GM18861 (cell line): ENCODE measurements at regions not wholly inside any gene's neighbourhood (a gene's known extent, or its start where the extent isn't known, plus 50 kb on each side); places are given as distances from the start of the nearest gene placed in this dataset.
A peak's percentile ranks its signal among the peaks of the same experiment; 100 is the strongest.

Source experiments
- ATAC-seq: cut with Tn5 transposase; IDR thresholded peaks from one replicate; pipeline ENCODE4 v1.9.1; 2021; ENCODE audit not compliant: unreplicated experiment

DNA sequence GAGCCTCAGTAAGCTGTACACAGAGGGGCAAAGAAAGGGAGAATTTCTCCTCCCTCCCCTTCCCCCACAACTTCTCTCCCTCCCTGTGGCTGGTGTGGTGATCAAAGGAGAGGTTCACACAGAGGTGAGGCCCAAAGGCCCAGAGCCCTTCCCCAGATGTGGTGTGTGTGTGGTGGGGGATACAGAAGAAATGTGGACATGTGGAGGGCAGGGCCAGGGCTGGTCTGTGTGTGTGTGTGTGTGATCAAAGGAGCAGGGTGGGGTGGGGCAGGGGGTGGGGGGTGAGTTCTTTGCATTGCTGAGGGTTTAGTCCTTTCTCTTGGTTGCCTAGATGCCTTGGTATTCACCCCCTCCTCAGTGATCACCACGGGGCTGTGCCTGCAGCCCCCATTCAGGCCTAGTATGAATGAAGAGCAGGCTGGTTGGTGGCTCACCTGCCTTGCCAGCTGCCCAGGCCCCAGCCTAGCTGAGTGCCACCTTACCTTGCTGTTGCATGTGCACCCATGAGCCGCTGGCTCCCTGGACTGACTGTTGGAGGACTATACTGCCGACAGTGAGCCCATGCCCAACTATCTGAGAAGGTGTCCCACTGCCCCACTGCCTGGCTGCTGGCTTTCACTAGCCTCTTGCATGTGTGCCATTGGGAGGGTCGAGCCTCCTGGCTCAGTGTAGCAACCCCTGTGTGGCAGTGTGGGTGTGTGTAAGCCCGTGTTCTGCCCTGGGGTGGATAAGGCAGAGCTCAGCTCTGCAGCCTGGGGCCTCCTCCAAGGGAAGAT lies 101.9 kb downstream of the EFNB1 start:
- ATAC-seq: no peak

DNA sequence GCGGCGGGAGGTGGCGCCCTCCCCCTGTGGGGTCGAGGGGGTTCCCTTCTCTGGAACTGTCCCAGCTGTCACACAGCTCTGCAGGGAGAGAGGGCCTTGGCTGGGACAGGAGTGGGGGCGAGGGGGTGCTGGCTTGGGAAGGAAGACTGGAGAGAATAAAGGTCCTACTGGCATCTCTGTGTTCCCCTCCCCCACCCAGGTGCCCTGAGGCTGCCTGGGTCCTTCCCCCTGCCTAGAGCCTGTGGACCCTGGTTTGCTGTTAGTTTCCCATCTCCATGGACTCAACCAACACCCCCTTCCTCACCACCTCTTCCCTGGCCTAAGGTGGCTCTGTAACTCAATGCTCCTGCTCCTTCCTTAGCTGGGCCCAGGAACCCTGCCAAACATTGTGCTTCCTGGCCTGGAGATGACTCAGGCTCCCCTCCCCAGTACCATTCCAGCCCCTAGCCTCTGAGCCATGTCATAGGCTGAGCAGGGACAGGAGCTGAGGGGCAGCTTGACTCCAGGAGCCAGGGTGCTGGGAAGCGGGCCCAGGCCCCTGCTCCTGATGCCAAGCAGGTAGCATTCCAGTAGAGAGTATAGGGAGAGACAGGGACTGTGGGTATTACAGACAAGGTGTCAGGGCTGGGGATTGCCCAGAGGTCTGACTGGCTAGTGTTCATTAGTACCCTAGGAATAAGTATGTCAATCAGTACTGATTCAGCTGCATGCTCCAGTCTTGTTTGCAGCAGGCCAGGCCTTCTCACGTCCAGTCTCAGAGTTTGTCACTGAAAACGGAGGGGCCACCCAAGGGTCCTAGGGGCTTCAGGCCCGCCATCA lies 100.7 kb downstream of the EFNB1 start:
- ATAC-seq: no peak

DNA sequence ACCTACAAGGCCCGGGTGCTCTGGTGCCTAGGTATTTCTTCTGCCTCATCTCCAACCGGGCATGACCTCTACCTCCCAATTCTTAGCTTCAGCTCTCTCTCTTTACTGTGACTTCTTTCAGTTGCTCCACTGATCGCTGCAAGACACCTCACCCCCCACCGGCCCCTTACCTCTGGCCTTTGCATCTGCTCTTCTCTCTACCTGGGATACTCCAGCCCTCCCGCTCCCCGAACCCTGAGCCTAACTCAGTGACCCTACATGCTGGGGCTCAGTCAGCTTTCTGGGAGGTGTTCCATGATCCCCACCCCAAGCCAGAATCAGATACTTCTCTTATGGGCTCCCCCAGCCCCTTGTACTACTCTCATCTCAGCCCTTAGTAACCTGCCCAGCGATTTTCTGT lies 99.6 kb downstream of the EFNB1 start:
- ATAC-seq: no peak

DNA sequence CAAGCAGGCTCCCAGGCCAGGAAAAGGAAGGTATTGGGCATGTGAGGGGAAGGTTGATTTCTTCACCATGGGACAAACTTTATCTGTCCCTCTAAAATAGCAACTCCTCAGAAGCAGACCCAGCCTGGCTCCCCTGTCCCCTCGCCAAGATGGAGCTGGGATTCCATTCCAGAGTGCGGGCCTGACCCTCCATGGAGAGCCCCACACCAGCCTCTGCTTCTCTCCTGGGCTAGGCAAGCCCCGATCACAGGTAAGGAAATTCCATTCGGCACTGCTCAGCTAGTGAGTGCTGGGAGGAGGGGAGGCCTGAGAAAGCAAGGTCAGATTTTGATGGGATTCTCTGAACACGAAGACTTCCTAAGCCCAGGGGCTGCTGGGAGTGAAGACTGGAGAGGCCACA lies 98.4 kb downstream of the EFNB1 start:
- ATAC-seq: no peak

DNA sequence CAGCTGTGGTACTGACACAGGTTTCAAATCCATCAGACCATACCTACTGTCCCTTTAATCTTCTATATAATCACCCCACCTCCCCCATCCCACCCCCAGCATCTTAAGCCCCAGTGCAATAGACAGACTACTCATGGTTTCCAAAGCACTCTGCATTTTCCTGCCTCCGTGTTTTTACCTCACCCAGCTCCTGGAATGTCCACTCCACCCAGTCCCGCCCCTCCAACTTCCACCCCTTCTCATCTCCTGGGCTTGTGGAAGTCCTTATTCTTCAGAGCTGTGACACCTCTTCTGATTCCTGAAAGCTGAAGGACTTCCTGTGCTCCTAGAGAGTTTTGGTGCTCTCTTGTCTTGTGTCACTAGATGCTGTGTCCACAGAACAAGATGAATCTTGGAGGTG lies 94.3 kb downstream of the EFNB1 start:
- ATAC-seq: no peak

DNA sequence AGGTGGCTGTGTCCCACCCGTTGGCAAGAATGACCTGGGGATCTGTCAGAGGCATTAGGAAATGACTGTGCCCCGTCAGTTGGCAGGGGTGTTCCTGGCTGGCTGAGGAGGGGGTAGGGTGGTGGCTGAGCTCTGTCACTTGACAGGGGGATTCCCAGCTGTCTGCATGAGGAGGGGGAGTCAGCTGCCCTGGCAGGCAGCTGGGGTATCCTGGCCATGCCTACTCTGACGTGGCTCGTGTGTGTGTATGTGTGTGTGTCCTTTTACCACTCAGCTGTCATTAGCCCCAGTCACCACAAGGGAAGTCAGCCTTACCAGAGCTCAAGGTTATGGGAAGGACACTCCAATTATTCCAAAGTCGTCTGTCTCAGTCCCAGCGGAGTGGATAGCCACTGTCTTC lies 93.2 kb downstream of the EFNB1 start:
- ATAC-seq: no peak

DNA sequence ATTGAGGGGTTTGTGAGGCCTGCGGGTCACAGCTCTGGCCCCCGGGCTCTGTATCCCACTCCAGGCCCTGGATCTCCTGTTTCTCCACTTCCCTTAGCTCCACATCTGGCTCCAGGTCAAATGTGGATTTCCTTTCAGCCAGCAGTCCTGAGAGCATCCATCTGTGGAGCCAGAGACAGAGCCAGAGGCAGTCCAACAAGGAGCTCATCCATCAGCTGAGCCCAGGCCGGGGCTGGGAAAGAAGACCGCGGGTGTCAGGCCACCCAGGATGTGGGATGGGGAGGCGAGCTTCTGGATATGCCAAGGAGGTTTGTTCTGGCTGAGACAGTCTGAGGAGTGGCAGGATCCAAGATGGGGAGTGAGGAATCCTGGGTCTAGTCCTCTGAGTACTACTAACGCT lies 91.7 kb downstream of the EFNB1 start:
- no peak for ATAC-seq

DNA sequence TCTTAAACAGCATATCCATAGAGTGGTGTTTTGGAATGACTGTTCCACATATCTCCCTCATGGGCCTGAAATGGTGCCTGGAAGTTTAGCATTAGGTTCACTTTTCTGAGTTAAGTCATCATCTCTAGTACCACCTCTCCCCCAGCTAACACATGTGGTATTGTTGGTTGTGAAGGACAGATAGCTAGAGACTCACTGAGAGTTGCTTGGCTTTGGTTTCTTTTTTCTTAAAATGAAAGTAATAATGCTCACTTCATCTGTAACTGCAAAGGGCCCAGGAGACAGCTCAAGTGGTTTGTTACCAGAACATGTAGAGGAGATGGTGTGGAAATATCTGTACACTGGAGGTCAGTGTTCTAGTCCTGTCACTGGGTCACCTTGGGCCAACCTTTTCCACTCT lies 90.9 kb downstream of the EFNB1 start:
- no peak for ATAC-seq

DNA sequence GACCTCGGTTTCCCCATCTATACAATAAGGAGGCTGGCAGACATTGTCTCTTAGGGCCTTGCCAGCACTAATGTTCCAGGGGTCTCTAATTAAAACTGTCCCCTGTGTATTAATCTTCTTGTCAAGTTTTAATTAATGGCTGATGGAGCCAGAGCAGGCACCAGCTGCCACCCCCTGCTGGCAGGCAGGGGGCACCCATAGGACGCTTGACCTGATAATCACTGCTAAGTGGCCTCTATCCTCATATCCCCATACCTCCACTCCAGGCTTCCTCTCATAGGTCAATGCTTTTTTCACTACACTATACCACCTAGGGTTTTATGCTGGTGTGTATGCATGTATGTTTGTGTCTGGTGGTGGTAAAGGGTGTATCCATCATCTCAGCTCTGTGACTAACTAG lies 89.4 kb downstream of the EFNB1 start:
- no peak for ATAC-seq

DNA sequence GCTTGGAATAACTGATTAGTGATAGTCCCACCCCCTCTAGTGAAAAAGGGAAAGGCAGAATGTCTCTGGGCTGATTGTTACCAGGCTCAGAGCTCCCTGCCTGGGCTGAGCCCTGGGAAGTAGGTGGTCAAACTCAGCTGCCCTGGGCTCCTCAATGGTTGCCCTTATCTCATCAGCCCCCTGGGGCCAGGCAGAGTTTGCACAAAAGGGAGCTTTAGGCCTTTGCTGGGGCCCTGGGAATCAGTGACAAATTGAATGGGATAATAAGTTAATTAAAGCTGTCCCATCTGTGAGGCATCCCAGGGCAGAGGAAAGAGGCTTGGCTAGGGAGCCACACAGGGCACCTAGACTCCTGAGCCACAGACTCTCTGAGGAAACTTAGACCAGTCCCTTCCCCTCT lies 89.0 kb downstream of the EFNB1 start:
- ATAC-seq: no peak

DNA sequence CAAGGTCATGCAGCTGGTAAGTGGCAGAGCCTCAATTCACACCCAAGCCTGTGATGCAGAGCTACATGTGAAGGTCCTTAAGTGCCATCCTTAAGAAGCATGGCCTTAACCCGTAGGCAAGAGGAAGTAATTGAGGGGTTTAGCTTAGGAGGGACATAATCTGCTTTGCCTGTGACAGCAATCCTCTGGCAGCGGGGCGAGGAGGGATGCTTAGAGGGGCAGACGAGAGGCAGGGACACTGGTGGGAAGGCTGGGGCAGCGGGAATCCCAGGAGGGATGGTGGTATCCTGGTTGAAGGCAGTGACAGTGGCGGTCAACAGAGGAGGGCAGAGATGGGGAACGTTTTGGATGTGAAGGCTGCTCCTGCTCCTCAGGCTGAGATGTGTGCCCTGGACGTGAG lies 88.1 kb downstream of the EFNB1 start:
- no peak for ATAC-seq

DNA sequence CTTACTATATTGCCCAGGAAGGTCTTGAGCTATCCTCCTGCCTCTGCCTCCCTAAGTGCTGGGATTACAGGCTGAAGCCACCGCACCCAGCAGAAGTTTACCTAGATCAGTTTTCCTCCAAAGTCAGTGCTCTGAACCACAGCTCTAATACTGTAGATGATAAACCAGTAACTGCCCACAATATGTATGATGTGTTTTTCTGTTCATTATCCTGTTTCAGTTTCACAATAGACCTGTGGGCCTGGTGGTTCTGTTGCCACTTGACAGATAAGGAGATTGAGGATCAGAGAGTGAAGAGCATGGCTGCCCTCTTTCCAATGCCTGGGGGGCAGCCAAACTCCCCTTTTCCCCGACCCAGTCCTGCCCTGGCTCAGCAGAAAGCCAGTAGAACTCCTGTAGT lies 87.0 kb downstream of the EFNB1 start:
- peak; percentile 87 for ATAC-seq

DNA sequence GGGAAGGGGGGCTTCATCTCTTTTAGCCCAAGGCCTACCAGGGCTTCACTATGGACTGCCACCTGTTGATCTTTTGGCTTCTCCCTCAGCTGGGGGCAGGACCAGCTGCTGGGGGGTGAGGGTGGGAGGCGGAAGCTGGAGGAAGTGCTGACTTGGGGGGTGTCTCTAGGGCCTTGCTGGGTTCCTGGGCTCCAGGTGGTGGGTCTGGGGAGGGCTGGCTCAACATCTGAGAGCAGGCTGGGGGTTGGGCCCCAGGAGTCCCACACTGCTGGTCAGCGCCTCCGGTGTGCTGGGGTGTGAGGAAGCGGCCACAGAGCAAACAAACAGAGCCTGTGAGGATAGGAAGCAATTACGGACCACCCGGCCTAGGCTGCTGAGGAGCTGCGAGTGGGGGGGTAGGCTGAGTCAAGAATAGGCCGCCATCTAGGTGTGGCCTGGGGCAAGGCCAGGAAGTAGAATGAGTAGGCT lies 85.7 kb downstream of the EFNB1 start:
- ATAC-seq: no peak

DNA sequence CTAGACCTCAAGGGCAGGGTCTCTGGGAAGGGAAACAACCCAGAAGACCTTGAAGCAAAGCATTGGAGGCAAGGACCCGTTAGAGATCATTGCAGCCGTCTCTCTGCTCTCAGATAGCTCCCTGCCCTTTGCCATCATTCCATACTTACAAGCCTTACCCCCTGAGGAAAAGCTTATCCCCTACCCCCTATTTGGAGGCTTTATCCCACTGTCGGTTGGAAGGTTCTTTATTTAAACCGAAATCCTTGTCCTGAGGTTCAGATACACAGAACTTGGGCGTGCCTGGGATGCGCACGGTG lies 84.4 kb downstream of the EFNB1 start:
- ATAC-seq: no peak

DNA sequence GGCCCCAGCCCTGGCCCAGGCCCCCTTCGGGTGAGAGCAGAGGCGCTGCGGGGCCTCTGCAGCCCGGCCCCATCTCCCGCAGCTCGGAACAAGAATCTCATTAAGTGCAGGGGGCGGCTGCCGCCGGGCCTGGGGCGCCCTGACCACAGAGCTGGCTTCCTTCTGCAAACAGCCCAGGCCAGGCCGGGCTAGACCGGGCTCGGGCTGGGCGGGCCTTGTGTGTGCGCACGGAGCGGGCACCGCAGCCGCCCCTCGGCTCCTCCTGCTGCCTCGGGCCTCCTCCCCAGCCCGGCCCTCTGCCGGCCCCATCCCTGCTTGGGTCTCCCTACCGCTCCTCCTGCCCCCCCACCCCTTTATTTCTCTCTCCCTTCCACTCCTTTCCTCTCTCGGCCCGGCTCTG lies 83.3 kb downstream of the EFNB1 start:
- ATAC-seq: no peak

DNA sequence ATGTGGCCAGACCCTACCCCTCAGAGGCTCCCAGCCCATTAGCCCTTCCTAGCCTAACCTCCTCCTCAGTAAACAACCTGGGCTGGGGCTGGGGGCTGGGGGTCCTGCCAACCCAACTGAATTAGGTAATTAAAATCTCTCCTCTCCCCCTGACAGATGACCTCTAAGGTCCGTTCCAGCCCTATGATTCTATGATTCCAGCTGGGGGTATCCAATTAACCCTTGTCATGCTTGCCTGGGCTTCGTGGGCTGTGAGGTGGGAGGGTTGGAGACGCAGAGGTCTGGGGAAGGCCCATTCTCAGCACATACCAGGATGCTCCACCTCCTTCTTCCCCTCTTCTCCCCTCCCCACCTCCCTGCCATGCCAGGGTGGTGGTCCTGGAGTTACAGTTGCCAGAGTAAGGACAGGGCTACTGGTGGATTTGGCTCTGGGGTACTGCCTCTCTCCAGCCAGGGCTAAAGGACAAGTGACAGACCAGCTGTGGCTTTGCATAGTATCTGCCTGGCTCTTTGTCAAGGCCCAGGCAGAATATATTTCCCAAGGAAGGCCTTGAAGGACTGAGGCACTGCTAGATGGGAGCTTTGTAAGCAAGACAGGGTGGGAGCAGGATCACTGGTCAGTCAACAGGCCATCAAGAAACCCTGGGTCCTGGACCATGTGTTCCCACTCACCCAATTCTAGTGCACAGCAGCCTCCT lies 82.1 kb downstream of the EFNB1 start:
- no peak for ATAC-seq

DNA sequence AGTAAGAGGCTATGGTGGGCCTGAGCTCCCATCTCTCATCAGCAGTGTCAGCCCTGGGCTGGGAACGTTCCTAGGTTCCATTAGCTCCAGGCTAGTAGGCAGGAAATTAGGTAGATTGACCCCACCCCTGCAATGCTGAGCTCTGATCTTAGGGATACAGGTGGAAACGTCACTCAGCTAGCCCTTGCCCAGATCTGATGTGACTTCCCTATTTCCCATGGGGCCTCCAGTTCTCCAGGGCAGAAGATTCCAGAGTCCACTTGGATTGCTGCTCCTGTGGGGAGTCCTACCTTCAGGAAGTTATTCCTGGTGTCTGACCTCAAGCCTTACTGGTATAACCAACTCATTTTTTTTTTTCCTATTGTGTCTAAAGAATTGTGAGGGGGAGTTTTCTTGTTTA lies 81.1 kb downstream of the EFNB1 start:
- no peak for ATAC-seq

DNA sequence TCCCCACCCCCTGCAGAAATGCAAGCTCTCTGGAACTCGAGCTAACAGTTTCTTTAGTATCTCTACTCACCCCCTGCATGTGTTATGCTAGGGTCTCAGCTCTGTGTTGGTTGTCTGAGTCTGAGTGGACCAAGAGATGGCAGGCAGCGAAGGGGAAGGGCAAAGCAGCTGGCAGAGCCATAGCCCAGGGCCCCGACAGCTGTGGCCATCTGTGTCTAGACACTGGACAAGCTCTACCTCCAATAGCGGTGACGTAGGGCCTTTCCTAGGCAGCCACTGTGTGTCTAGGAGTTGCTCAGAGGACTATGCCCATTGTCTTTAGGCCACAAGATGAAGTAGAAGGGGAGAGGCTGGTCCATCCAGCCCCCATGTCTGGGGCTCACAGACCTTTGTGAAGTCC lies 79.2 kb downstream of the EFNB1 start:
- no peak for ATAC-seq

DNA sequence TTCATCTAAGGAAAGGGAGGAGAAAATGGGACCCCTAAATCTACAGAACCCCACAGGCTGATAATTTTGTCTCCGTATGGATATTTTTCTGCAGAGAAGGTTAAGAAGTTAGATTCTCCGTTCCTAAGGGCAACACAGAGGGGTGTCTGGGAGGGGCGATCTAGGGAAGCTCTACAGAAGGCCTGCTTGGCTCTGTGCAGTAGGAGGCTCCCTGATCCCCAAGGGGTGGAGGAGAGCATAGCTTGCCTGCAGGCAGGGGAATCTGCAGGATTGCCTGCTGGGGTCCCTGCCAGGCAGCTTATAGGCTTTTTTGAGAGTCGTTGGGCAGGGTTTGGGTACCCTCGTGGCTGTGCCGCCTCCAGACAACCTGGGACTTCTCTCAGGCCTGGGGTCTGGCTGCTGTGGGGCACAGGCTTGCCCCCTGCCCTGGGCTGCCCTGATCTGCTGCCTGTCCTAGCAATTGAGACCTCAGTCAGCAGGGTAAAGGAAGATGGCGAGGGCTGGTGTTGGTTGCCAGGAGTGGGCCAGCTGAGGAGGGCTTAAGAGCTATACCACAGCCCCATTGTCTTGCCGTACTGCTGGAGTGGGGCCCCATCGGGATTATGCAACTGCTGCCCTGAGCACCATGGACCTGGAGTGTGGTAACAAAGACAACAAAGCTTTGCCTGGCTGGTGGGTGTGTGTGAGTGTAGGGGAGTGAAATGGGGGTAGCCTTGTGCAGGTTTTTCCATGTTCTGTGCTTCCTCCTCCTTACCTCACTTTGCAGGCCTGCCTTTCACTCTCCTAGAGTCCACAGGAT lies 74.1 kb downstream of the EFNB1 start:
- ATAC-seq: no peak

DNA sequence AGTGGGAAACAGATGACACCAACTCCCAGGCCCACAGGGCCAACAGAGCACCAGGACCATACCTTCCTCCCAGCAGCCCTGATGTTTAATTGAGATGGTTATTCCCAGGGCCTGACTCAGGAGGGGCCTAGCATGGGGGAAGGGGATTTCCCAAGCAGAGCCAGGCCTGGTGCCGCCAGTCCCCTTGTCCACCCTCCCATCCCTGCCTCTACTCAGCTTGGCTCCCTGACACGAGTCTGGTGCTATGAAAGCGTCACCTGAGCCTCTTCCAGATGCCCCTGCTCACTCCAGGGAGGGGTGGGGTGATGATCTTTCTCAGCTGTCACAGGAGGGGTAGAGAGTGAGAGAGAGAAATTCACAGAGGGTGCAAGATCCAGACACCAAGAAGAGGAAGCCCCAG lies 72.7 kb downstream of the EFNB1 start:
- no peak for ATAC-seq

DNA sequence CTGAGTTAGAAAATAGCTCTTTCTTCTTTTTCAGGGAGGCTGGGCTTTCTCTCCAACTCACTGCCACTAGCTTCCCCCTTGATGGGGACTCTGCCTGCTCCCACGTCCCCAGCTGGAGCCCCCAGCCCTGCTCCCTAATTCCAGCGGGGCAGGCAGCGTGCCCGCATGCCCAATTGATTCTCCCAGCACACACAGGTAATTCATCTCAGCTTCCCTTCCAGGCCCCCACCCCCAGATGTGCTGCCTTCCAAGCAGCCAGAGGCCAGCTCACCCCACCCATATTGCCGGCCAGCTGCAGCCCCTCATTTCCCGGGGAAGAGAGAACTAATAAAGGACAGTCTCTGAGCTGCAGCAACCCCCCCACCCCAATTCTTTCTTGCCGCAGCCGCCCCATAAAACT lies 69.8 kb downstream of the EFNB1 start:
- no peak for ATAC-seq
